OCI-LY1 (cell line): ENCODE measurements at regions not wholly inside any gene's neighbourhood (a gene's known extent, or its start where the extent isn't known, plus 50 kb on each side); places are given as distances from the start of the nearest gene placed in this dataset.

ENCODE experiments used
- H2AFZ ChIP-seq: fragments of 200-600 bp; sonication (generic), shearing (Covaris generic); 2 replicates; pipeline ENCODE4 v1.6.0; 2014; ENCODE audit warnings: antibody characterized with exemption, mild to moderate bottlenecking, low read length
- H3F3A ChIP-seq: fragments of 200-600 bp; sonication (generic), shearing (Covaris generic); 2 replicates; pipeline ENCODE4 v1.6.0; 2014; ENCODE audit warnings: mild to moderate bottlenecking, antibody characterized with exemption, low read length, moderate library complexity; ENCODE audit not compliant: insufficient read depth
- H3K27ac ChIP-seq: fragments of 200-600 bp; sonication (generic); 2 replicates; pipeline ENCODE4 v1.5.1; 2014; ENCODE audit warnings: low read length, mixed run types, mild to moderate bottlenecking, low read depth; ENCODE audit not compliant: poor library complexity, severe bottlenecking
- H3K27me3 ChIP-seq: fragments of 200-600 bp; sonication (generic); 2 replicates; pipeline ENCODE4 v1.6.0; 2014; ENCODE audit warnings: antibody characterized with exemption, mild to moderate bottlenecking, low read length, moderate library complexity; ENCODE audit not compliant: insufficient read depth
- H3K36me3 ChIP-seq: fragments of 200-600 bp; sonication (generic); 2 replicates; pipeline ENCODE4 v1.6.1; 2014; ENCODE audit warnings: mild to moderate bottlenecking, antibody characterized with exemption, low read length, moderate library complexity, mixed read lengths; ENCODE audit not compliant: insufficient read depth
- H3K4me1 ChIP-seq: fragments of 200-600 bp; sonication (generic); 2 replicates; pipeline ENCODE4 v1.5.1; 2014; ENCODE audit warnings: mild to moderate bottlenecking, low read length, moderate library complexity; ENCODE audit not compliant: insufficient read depth, severe bottlenecking
- H3K4me2 ChIP-seq: fragments of 200-600 bp; sonication (generic), shearing (Covaris generic); 2 replicates; pipeline ENCODE4 v1.6.1; 2014; ENCODE audit warnings: low read length
- H3K4me3 ChIP-seq: fragments of 200-600 bp; sonication (generic); 2 replicates; pipeline ENCODE4 v1.5.1; 2014; ENCODE audit warnings: low read length, low read depth, mild to moderate bottlenecking, mixed read lengths; ENCODE audit not compliant: poor library complexity, severe bottlenecking
- H3K79me2 ChIP-seq: fragments of 200-600 bp; shearing (Covaris generic); 2 replicates; pipeline ENCODE4 v1.6.1; 2016; ENCODE audit warnings: mixed run types, low read length, mixed read lengths; ENCODE audit not compliant: insufficient read depth
- H3K9ac ChIP-seq: fragments of 200-600 bp; sonication (generic), shearing (Covaris generic); 2 replicates; pipeline ENCODE4 v1.6.1; 2014; ENCODE audit warnings: mild to moderate bottlenecking, low read length, mixed read lengths
- H3K9me2 ChIP-seq: fragments of 200-600 bp; sonication (generic), shearing (Covaris generic); 2 replicates; pipeline ENCODE4 v1.6.1; 2014; ENCODE audit warnings: low read depth, mild to moderate bottlenecking, low read length, mixed read lengths
- H3K9me3 ChIP-seq: fragments of 200-600 bp; shearing (Covaris generic); 2 replicates; pipeline ENCODE4 v1.6.1; 2014; ENCODE audit warnings: low read length, mixed read lengths
- H4K20me1 ChIP-seq: fragments of 200-600 bp; sonication (generic), shearing (Covaris generic); 2 replicates; pipeline ENCODE4 v1.6.0; 2016; ENCODE audit warnings: mild to moderate bottlenecking, low read length; ENCODE audit not compliant: insufficient read depth
- EZH2 ChIP-seq: fragments of 200-600 bp; sonication (generic), shearing (Covaris generic); IDR thresholded peaks from 2 replicates; pipeline ENCODE4 v1.8.0; 2017; ENCODE audit warnings: borderline replicate concordance, mixed run types, mild to moderate bottlenecking, antibody characterized with exemption, low read length, moderate library complexity, mixed read lengths
- TF ChIP-seq, protein P1 (sequence below): fragments of 200-600 bp; sonication (generic), shearing (Covaris generic); IDR thresholded peaks from 2 replicates; pipeline ENCODE4 v1.5.1; 2017; ENCODE audit warnings: mild to moderate bottlenecking, antibody characterized with exemption, low read length, moderate library complexity, mixed read lengths

DNA sequence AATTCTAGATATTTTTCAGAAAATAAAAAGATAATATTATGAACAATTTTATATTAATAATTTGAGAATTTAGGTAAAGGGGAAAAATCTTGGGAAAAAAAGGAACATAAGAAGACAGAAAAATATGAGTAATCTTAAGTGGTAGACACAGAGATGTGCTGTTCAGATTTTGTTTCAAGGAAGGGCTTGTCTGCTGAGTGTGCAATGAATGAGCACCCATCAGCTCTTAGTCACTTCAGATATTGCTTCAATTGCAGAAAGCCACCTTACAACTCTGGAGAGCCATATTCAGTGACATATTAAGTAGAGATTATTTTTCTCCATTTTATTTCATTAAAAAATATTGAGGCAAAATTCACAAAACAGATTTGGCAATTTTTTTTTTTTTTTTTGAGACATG lies 282.0 kb upstream of the CHST9 start:
- Histone ChIP-seq H3K9me3 (no peaks in the 10 kb centered on the region), H2AFZ (no peak overlapping the region), H3K4me3 (no peak overlapping the region), H3K79me2 (no peaks in the 10 kb centered on the region), H3K4me1 (no peaks in the 10 kb centered on the region), H3K27me3 (no peaks in the 10 kb centered on the region), H4K20me1 (no peaks in the 10 kb centered on the region), H3K27ac (no peak overlapping the region), H3K36me3 (no peaks in the 10 kb centered on the region), H3K9me2 (no peaks in the 10 kb centered on the region), H3F3A (no peaks in the 10 kb centered on the region), H3K4me2 (no peak overlapping the region), H3K9ac (no peak overlapping the region)
- TF ChIP-seq, protein P1, sequence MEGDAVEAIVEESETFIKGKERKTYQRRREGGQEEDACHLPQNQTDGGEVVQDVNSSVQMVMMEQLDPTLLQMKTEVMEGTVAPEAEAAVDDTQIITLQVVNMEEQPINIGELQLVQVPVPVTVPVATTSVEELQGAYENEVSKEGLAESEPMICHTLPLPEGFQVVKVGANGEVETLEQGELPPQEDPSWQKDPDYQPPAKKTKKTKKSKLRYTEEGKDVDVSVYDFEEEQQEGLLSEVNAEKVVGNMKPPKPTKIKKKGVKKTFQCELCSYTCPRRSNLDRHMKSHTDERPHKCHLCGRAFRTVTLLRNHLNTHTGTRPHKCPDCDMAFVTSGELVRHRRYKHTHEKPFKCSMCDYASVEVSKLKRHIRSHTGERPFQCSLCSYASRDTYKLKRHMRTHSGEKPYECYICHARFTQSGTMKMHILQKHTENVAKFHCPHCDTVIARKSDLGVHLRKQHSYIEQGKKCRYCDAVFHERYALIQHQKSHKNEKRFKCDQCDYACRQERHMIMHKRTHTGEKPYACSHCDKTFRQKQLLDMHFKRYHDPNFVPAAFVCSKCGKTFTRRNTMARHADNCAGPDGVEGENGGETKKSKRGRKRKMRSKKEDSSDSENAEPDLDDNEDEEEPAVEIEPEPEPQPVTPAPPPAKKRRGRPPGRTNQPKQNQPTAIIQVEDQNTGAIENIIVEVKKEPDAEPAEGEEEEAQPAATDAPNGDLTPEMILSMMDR = no peak
- no peak for TF ChIP-seq EZH2

DNA sequence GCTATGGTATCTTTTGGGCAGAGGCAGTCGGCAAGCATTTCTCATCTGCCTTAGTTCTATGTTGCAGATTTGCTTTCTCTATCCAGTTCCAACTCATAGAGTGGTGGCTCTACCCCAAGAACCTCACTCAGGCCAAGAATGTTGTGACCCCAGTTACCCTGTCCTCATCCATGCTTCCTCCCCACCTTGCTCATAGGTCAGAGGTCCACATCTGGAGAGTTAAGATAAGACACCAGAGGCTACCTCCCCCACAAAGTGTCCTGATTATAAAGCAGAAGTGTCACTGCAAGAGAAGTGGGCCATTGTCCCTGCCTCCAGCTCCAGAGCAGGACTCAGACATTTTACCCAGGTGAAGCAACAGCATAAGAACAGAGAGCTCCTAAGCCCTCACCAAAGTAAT lies 276.8 kb upstream of the CHST9 start:
- no peaks in the 10 kb centered on the region for H4K20me1 ChIP-seq
- H3K36me3 ChIP-seq = no peaks in the 10 kb centered on the region
- H3K9me2 ChIP-seq = no peaks in the 10 kb centered on the region
- H3K4me2 ChIP-seq = no peak overlapping the region
- H3K27me3 ChIP-seq = no peaks in the 10 kb centered on the region
- no peak for TF ChIP-seq EZH2
- TF ChIP-seq, protein P1 = no peak
- H3K27ac ChIP-seq = no peak overlapping the region
- no peaks in the 10 kb centered on the region for H3K4me1 ChIP-seq
- no peak overlapping the region for H2AFZ ChIP-seq
- H3F3A ChIP-seq = no peaks in the 10 kb centered on the region
- H3K9ac ChIP-seq = no peak overlapping the region
- H3K9me3 ChIP-seq = no peaks in the 10 kb centered on the region
- no peak overlapping the region for H3K4me3 ChIP-seq
- H3K79me2 ChIP-seq = no peaks in the 10 kb centered on the region

DNA sequence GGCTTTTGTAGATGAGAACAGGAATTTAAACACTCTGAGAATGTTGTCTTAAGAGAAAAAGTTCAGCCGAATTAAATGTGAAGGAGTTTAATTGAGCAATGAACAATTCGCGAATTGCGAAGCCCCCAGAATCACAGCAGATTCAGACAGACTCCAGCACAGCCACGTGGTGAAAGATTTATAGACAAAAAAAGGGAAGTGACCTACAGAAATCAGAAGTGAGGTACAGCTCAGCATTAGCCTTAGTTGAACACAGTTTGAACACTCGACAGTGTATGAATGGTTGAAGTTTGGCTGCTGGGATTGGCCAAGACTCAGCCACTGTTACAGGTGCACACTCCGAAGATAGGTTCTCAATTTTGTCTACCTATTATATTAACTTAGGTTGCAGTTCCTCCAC lies 264.0 kb upstream of the CHST9 start:
- Histone ChIP-seq H3K27me3 (no peaks in the 10 kb centered on the region), H3K9ac (no peak overlapping the region), H3F3A (no peaks in the 10 kb centered on the region), H3K36me3 (no peaks in the 10 kb centered on the region), H2AFZ (no peak overlapping the region), H3K4me3 (no peak overlapping the region), H4K20me1 (no peaks in the 10 kb centered on the region), H3K79me2 (no peaks in the 10 kb centered on the region), H3K27ac (no peak overlapping the region), H3K4me1 (no peaks in the 10 kb centered on the region), H3K9me3 (no peaks in the 10 kb centered on the region), H3K9me2 (no peaks in the 10 kb centered on the region), H3K4me2 (no peak overlapping the region)
- TF ChIP-seq, protein P1 = no peak
